OCI-LY1 (cell line): ENCODE measurements at regions not wholly inside any gene's neighbourhood (a gene's known extent, or its start where the extent isn't known, plus 50 kb on each side); places are given as distances from the start of the nearest gene placed in this dataset.

Source experiments
- H2AFZ ChIP-seq: fragments of 200-600 bp; sonication (generic), shearing (Covaris generic); 2 replicates; pipeline ENCODE4 v1.6.0; 2014; ENCODE audit warnings: antibody characterized with exemption, mild to moderate bottlenecking, low read length
- H3F3A ChIP-seq: fragments of 200-600 bp; sonication (generic), shearing (Covaris generic); 2 replicates; pipeline ENCODE4 v1.6.0; 2014; ENCODE audit warnings: mild to moderate bottlenecking, antibody characterized with exemption, low read length, moderate library complexity; ENCODE audit not compliant: insufficient read depth
- H3K27ac ChIP-seq: fragments of 200-600 bp; sonication (generic); 2 replicates; pipeline ENCODE4 v1.5.1; 2014; ENCODE audit warnings: low read length, mixed run types, mild to moderate bottlenecking, low read depth; ENCODE audit not compliant: poor library complexity, severe bottlenecking
- H3K27me3 ChIP-seq: fragments of 200-600 bp; sonication (generic); 2 replicates; pipeline ENCODE4 v1.6.0; 2014; ENCODE audit warnings: antibody characterized with exemption, mild to moderate bottlenecking, low read length, moderate library complexity; ENCODE audit not compliant: insufficient read depth
- H3K36me3 ChIP-seq: fragments of 200-600 bp; sonication (generic); 2 replicates; pipeline ENCODE4 v1.6.1; 2014; ENCODE audit warnings: mild to moderate bottlenecking, antibody characterized with exemption, low read length, moderate library complexity, mixed read lengths; ENCODE audit not compliant: insufficient read depth
- H3K4me1 ChIP-seq: fragments of 200-600 bp; sonication (generic); 2 replicates; pipeline ENCODE4 v1.5.1; 2014; ENCODE audit warnings: mild to moderate bottlenecking, low read length, moderate library complexity; ENCODE audit not compliant: insufficient read depth, severe bottlenecking
- H3K4me2 ChIP-seq: fragments of 200-600 bp; sonication (generic), shearing (Covaris generic); 2 replicates; pipeline ENCODE4 v1.6.1; 2014; ENCODE audit warnings: low read length
- H3K4me3 ChIP-seq: fragments of 200-600 bp; sonication (generic); 2 replicates; pipeline ENCODE4 v1.5.1; 2014; ENCODE audit warnings: low read length, low read depth, mild to moderate bottlenecking, mixed read lengths; ENCODE audit not compliant: poor library complexity, severe bottlenecking
- H3K79me2 ChIP-seq: fragments of 200-600 bp; shearing (Covaris generic); 2 replicates; pipeline ENCODE4 v1.6.1; 2016; ENCODE audit warnings: mixed run types, low read length, mixed read lengths; ENCODE audit not compliant: insufficient read depth
- H3K9ac ChIP-seq: fragments of 200-600 bp; sonication (generic), shearing (Covaris generic); 2 replicates; pipeline ENCODE4 v1.6.1; 2014; ENCODE audit warnings: mild to moderate bottlenecking, low read length, mixed read lengths
- H3K9me2 ChIP-seq: fragments of 200-600 bp; sonication (generic), shearing (Covaris generic); 2 replicates; pipeline ENCODE4 v1.6.1; 2014; ENCODE audit warnings: low read depth, mild to moderate bottlenecking, low read length, mixed read lengths
- H3K9me3 ChIP-seq: fragments of 200-600 bp; shearing (Covaris generic); 2 replicates; pipeline ENCODE4 v1.6.1; 2014; ENCODE audit warnings: low read length, mixed read lengths
- H4K20me1 ChIP-seq: fragments of 200-600 bp; sonication (generic), shearing (Covaris generic); 2 replicates; pipeline ENCODE4 v1.6.0; 2016; ENCODE audit warnings: mild to moderate bottlenecking, low read length; ENCODE audit not compliant: insufficient read depth
- EZH2 ChIP-seq: fragments of 200-600 bp; sonication (generic), shearing (Covaris generic); IDR thresholded peaks from 2 replicates; pipeline ENCODE4 v1.8.0; 2017; ENCODE audit warnings: borderline replicate concordance, mixed run types, mild to moderate bottlenecking, antibody characterized with exemption, low read length, moderate library complexity, mixed read lengths
- TF ChIP-seq, protein P1 (sequence below): fragments of 200-600 bp; sonication (generic), shearing (Covaris generic); IDR thresholded peaks from 2 replicates; pipeline ENCODE4 v1.5.1; 2017; ENCODE audit warnings: mild to moderate bottlenecking, antibody characterized with exemption, low read length, moderate library complexity, mixed read lengths

DNA sequence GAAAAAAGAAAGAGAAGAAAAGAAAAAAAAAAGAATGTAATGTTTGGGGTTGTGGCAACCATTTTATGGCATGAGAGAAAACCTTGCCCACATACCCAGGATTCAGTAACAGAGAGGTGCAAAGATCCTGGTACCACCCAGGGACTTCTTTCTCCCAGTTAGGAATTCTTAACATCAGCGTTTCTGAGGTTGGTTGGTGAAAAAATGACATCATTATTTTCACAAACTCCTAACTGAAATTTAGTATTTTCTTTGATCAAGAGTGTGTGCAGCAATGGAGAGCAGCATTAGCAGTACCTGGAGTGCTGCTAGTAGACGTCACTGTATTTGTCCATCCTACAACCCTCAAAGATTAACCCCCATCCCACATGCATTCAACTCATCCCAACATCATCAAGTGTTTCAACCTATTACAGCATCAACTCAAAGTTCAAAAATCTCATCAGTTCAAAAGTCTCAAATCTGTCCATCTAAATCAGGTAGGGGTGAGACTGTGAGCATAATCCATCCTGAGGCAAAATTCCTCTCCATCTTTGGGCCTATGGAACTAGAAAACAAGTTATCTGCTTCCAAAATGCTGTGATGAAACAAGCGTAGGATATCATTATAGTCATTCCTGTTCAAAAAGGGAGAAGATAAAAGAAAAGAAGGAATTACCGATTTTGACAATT is 60.1 kb upstream of the MSX2 start:
- no peak overlapping the region for H2AFZ ChIP-seq
- H3K36me3 ChIP-seq, result no peaks in the 10 kb centered on the region
- no peaks in the 10 kb centered on the region for H3F3A ChIP-seq
- H4K20me1 ChIP-seq, result no peaks in the 10 kb centered on the region
- no peak overlapping the region for H3K4me2 ChIP-seq
- no peaks in the 10 kb centered on the region for H3K4me1 ChIP-seq
- H3K79me2 ChIP-seq, result no peaks in the 10 kb centered on the region
- no peaks in the 10 kb centered on the region for H3K9me2 ChIP-seq
- H3K4me3 ChIP-seq, result no peak overlapping the region
- H3K9me3 ChIP-seq, result no peaks in the 10 kb centered on the region
- H3K9ac ChIP-seq, result no peak overlapping the region
- no peaks in the 10 kb centered on the region for H3K27me3 ChIP-seq
- no peak overlapping the region for H3K27ac ChIP-seq
- TF ChIP-seq, protein P1, sequence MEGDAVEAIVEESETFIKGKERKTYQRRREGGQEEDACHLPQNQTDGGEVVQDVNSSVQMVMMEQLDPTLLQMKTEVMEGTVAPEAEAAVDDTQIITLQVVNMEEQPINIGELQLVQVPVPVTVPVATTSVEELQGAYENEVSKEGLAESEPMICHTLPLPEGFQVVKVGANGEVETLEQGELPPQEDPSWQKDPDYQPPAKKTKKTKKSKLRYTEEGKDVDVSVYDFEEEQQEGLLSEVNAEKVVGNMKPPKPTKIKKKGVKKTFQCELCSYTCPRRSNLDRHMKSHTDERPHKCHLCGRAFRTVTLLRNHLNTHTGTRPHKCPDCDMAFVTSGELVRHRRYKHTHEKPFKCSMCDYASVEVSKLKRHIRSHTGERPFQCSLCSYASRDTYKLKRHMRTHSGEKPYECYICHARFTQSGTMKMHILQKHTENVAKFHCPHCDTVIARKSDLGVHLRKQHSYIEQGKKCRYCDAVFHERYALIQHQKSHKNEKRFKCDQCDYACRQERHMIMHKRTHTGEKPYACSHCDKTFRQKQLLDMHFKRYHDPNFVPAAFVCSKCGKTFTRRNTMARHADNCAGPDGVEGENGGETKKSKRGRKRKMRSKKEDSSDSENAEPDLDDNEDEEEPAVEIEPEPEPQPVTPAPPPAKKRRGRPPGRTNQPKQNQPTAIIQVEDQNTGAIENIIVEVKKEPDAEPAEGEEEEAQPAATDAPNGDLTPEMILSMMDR, result no peak
- TF ChIP-seq EZH2, result no peak

DNA sequence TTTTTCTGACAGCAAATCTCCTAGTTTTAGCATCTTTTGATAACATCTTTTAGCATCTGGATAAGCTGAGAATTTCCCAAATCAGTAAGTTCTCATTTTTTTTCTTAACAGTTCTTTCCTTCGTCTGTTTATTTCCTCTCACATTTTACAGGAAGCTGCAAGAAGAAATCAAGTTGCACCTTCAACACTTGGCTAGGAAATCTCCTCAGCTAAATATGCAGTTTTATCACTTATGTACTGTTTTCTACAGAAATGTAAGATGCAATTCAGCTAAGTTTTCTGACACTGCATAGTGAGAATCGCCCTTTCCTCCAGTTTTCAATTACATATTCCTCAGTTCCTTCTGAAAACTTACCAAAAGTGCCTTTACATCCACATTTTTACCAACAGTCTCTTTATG is 59.0 kb upstream of the MSX2 start:
- Histone ChIP-seq H3K4me3 (no peak overlapping the region), H3K79me2 (no peaks in the 10 kb centered on the region), H3K27ac (no peak overlapping the region), H3K9me2 (no peaks in the 10 kb centered on the region), H3K36me3 (no peaks in the 10 kb centered on the region), H3K9ac (no peak overlapping the region), H4K20me1 (no peaks in the 10 kb centered on the region), H3K4me2 (no peak overlapping the region), H3F3A (no peaks in the 10 kb centered on the region), H3K9me3 (no peaks in the 10 kb centered on the region), H3K4me1 (no peaks in the 10 kb centered on the region), H3K27me3 (no peaks in the 10 kb centered on the region), H2AFZ (no peak overlapping the region)
- no peak for TF ChIP-seq EZH2
- TF ChIP-seq, protein P1, result no peak

DNA sequence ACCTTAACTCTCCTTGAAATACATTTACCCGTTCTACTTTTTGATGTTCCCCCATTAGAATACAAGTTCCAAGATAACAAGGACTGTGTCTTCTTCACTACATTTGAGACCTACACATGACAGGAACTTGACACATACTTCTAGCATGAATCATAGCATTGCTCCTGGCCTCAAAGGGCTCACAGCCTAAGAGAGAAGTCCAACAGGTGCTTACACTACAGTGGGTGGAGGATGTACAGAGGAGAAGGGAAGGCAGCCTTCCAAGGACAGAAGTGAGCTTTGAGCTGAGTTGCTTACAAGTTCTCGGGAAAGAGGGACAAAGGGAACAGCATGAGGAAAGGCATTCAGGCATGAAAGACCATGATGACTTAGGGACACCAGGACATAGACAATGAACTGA is 56.9 kb upstream of the MSX2 start:
- no peak overlapping the region for H3K27ac ChIP-seq
- H3K9me2 ChIP-seq, result no peaks in the 10 kb centered on the region
- no peaks in the 10 kb centered on the region for H3K36me3 ChIP-seq
- no peaks in the 10 kb centered on the region for H4K20me1 ChIP-seq
- H3K27me3 ChIP-seq, result no peaks in the 10 kb centered on the region
- H3K4me1 ChIP-seq, result no peaks in the 10 kb centered on the region
- no peak for TF ChIP-seq EZH2
- TF ChIP-seq, protein P1, result no peak
- no peak overlapping the region for H2AFZ ChIP-seq
- H3K9ac ChIP-seq, result no peak overlapping the region
- H3F3A ChIP-seq, result no peaks in the 10 kb centered on the region
- no peak overlapping the region for H3K4me3 ChIP-seq
- H3K79me2 ChIP-seq, result no peaks in the 10 kb centered on the region
- H3K9me3 ChIP-seq, result no peaks in the 10 kb centered on the region
- H3K4me2 ChIP-seq, result no peak overlapping the region
